ENCODE measurements at regions not wholly inside any gene's neighbourhood (a gene's known extent, or its start where the extent isn't known, plus 50 kb on each side); places are given as distances from the start of the nearest gene placed in this dataset.

DNA sequence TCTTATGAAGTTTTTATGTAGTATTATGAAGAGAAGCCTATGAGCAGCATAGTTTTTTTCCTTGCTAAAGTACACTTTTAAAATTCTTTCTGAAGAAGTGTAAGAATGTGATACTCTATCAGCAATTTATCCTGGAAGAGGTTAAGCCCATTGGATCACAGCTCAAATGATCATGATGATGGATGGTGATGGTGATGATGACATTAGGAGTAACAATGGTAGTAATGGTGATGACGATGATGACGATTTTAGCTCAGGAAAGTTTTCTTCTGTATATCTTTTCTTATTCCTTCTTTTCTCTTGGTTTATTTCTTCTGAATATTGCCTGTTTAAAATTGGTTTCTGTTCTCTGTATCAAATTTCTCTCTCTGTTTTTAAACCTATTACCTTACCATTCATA is 262.9 kb upstream of the DUSP10 start:
- TF ChIP-seq, protein P1, sequence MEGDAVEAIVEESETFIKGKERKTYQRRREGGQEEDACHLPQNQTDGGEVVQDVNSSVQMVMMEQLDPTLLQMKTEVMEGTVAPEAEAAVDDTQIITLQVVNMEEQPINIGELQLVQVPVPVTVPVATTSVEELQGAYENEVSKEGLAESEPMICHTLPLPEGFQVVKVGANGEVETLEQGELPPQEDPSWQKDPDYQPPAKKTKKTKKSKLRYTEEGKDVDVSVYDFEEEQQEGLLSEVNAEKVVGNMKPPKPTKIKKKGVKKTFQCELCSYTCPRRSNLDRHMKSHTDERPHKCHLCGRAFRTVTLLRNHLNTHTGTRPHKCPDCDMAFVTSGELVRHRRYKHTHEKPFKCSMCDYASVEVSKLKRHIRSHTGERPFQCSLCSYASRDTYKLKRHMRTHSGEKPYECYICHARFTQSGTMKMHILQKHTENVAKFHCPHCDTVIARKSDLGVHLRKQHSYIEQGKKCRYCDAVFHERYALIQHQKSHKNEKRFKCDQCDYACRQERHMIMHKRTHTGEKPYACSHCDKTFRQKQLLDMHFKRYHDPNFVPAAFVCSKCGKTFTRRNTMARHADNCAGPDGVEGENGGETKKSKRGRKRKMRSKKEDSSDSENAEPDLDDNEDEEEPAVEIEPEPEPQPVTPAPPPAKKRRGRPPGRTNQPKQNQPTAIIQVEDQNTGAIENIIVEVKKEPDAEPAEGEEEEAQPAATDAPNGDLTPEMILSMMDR (IDR thresholded peaks at IDR 0.05): no peak
- TF ChIP-seq POLR2AphosphoS5 (IDR thresholded peaks at IDR 0.05): no peak
- no peak for TF ChIP-seq POLR2A (IDR thresholded peaks at IDR 0.05)

All from sigmoid colon (tissue), 4 donors.